ENCODE measurements at regions not wholly inside any gene's neighbourhood (a gene's known extent, or its start where the extent isn't known, plus 50 kb on each side); places are given as distances from the start of the nearest gene placed in this dataset.
A peak's percentile ranks its signal among the peaks of the same experiment; 100 is the strongest.

GRCh38 chr10:107732045-107732444, 567.5 kb upstream of the SORCS1 start:
- FAIRE-seq (no peak), DNase-seq (peak in 1 of 5 donors; percentile 59)
- no peaks in the 10 kb centered on the region for H3K27me3 ChIP-seq (ENCODE audit: control insufficient read depth, insufficient read depth, low read length)
- intact Hi-C loops (cut with DNase I) = no loop called here
- no peak for TF ChIP-seq CTCF (IDR thresholded peaks at IDR 0.05; ENCODE audit: borderline replicate concordance, extremely low read depth, insufficient read depth)
- no peaks in the 10 kb centered on the region for H3K36me3 ChIP-seq (ENCODE audit: control insufficient read depth in 2 of 3, insufficient read depth in 3 of 3, low read length in 3 of 3)
- peaks cover 0 to 8% (median 0%) of the 10 kb centered on the region in 3 donors for H3K4me1 ChIP-seq (ENCODE audit: control insufficient read depth in 2 of 3, insufficient read depth in 2 of 3, low read depth in 1 of 3, low read length in 3 of 3)
- H3K9me3 ChIP-seq (ENCODE audit: control insufficient read depth in 2 of 3, insufficient read depth in 1 of 3, low read length in 3 of 3) = no peaks in the 10 kb centered on the region
- H3K9ac ChIP-seq (ENCODE audit: low read length in 3 of 3) = no peak overlapping the region
- H3K27ac ChIP-seq (ENCODE audit: low read depth in 2 of 2, low read length in 2 of 2) = no peak overlapping the region
- no peak overlapping the region for H3K4me3 ChIP-seq (ENCODE audit: low read length in 3 of 3)

GRCh38 chr10:107728807-107729206, 564.3 kb upstream of the SORCS1 start:
- no peaks in the 10 kb centered on the region for H3K36me3 ChIP-seq (ENCODE audit: control insufficient read depth in 2 of 3, insufficient read depth in 3 of 3, low read length in 3 of 3)
- H3K27me3 ChIP-seq (ENCODE audit: control insufficient read depth, insufficient read depth, low read length) = no peaks in the 10 kb centered on the region
- peak overlapping the region in 1 of 3 donors; percentile 21 for H3K4me3 ChIP-seq (ENCODE audit: low read length in 3 of 3)
- intact Hi-C loops (cut with DNase I) = no loop called here
- DNase-seq (peak in 1 of 5 donors; percentile 6), FAIRE-seq (no peak)
- no peak overlapping the region for H3K27ac ChIP-seq (ENCODE audit: low read depth in 2 of 2, low read length in 2 of 2)
- H3K9ac ChIP-seq (ENCODE audit: low read length in 3 of 3) = no peak overlapping the region
- H3K9me3 ChIP-seq (ENCODE audit: control insufficient read depth in 2 of 3, insufficient read depth in 1 of 3, low read length in 3 of 3) = no peaks in the 10 kb centered on the region
- peaks cover 0 to 8% (median 0%) of the 10 kb centered on the region in 3 donors for H3K4me1 ChIP-seq (ENCODE audit: control insufficient read depth in 2 of 3, insufficient read depth in 2 of 3, low read depth in 1 of 3, low read length in 3 of 3)
- TF ChIP-seq CTCF (IDR thresholded peaks at IDR 0.05; ENCODE audit: borderline replicate concordance, extremely low read depth, insufficient read depth) = no peak

GRCh38 chr10:107727767-107728317, 563.3 kb upstream of the SORCS1 start:
- Histone ChIP-seq H3K9ac (ENCODE audit: low read length in 3 of 3) (no peak overlapping the region), H3K4me1 (ENCODE audit: control insufficient read depth in 2 of 3, insufficient read depth in 2 of 3, low read depth in 1 of 3, low read length in 3 of 3) (peaks cover 0 to 8% (median 0%) of the 10 kb centered on the region in 3 donors), H3K9me3 (ENCODE audit: control insufficient read depth in 2 of 3, insufficient read depth in 1 of 3, low read length in 3 of 3) (no peaks in the 10 kb centered on the region), H3K4me3 (ENCODE audit: low read length in 3 of 3) (no peak overlapping the region), H3K27ac (ENCODE audit: low read depth in 2 of 2, low read length in 2 of 2) (no peak overlapping the region), H3K36me3 (ENCODE audit: control insufficient read depth in 2 of 3, insufficient read depth in 3 of 3, low read length in 3 of 3) (no peaks in the 10 kb centered on the region), H3K27me3 (ENCODE audit: control insufficient read depth, insufficient read depth, low read length) (no peaks in the 10 kb centered on the region)
- no peak for FAIRE-seq
- intact Hi-C loops (cut with DNase I) = no loop called here
- DNase-seq = peak in 2 of 5 donors; percentile 37 to 49
- no peak for TF ChIP-seq CTCF (IDR thresholded peaks at IDR 0.05; ENCODE audit: borderline replicate concordance, extremely low read depth, insufficient read depth)

GRCh38 chr10:107718864-107719263, 554.4 kb upstream of the SORCS1 start:
- H3K4me1 ChIP-seq (ENCODE audit: control insufficient read depth in 2 of 3, insufficient read depth in 2 of 3, low read depth in 1 of 3, low read length in 3 of 3) = no peaks in the 10 kb centered on the region
- H3K27me3 ChIP-seq (ENCODE audit: control insufficient read depth, insufficient read depth, low read length) = no peaks in the 10 kb centered on the region
- H3K4me3 ChIP-seq (ENCODE audit: low read length in 3 of 3) = no peak overlapping the region
- H3K27ac ChIP-seq (ENCODE audit: low read depth in 2 of 2, low read length in 2 of 2) = no peak overlapping the region
- no peaks in the 10 kb centered on the region for H3K9me3 ChIP-seq (ENCODE audit: control insufficient read depth in 2 of 3, insufficient read depth in 1 of 3, low read length in 3 of 3)
- intact Hi-C loops (cut with DNase I) = no loop called here
- FAIRE-seq = no peak
- H3K9ac ChIP-seq (ENCODE audit: low read length in 3 of 3) = no peak overlapping the region
- H3K36me3 ChIP-seq (ENCODE audit: control insufficient read depth in 2 of 3, insufficient read depth in 3 of 3, low read length in 3 of 3) = no peaks in the 10 kb centered on the region
- no peak for DNase-seq
- TF ChIP-seq CTCF (IDR thresholded peaks at IDR 0.05; ENCODE audit: borderline replicate concordance, extremely low read depth, insufficient read depth) = no peak

All from kidney (tissue), 13 donors.